ENCODE measurements at regions not wholly inside any gene's neighbourhood (a gene's known extent, or its start where the extent isn't known, plus 50 kb on each side); places are given as distances from the start of the nearest gene placed in this dataset.

GRCh38 chr2:215548714-215549113 is 112.8 kb upstream of the FN1 start:
- Histone ChIP-seq H3K4me3 (replicated peaks; ENCODE audit: insufficient read depth, low read length) (no peak overlapping the region), H3K27ac (replicated peaks) (no peak overlapping the region), H3K27me3 (ENCODE audit: insufficient read depth, poor library complexity, severe bottlenecking) (peaks cover 3% of the 10 kb centered on the region)
- TF ChIP-seq GABPA (IDR thresholded peaks at IDR 0.05; ENCODE audit: low read depth), result no peak
- no peak for TF ChIP-seq REST (IDR thresholded peaks at IDR 0.05; ENCODE audit: insufficient replicate concordance, low read depth)
- no peak for TF ChIP-seq POLR2AphosphoS5 (IDR thresholded peaks at IDR 0.05; ENCODE audit: low read depth)
- TF ChIP-seq CTCF (IDR thresholded peaks at IDR 0.05; ENCODE audit: insufficient read depth, low read length), result no peak
- no peak for TF ChIP-seq SPI1 (IDR thresholded peaks at IDR 0.05; ENCODE audit: borderline replicate concordance, low read depth)
- DNase-seq (ENCODE audit: low read depth in 1 of 2, low spot score in 1 of 2), result no peak

- DNase-seq (ENCODE audit: low read depth in 1 of 2, low spot score in 1 of 2), result no peak
- Histone ChIP-seq H3K4me3 (replicated peaks; ENCODE audit: insufficient read depth, low read length) (no peak overlapping the region), H3K27me3 (ENCODE audit: insufficient read depth, poor library complexity, severe bottlenecking) (no peaks in the 10 kb centered on the region), H3K27ac (replicated peaks) (no peak overlapping the region)
- no peak for TF ChIP-seq GABPA (IDR thresholded peaks at IDR 0.05; ENCODE audit: low read depth)
- TF ChIP-seq SPI1 (IDR thresholded peaks at IDR 0.05; ENCODE audit: borderline replicate concordance, low read depth), result no peak
- TF ChIP-seq REST (IDR thresholded peaks at IDR 0.05; ENCODE audit: insufficient replicate concordance, low read depth), result no peak
- no peak for TF ChIP-seq POLR2AphosphoS5 (IDR thresholded peaks at IDR 0.05; ENCODE audit: low read depth)
- no peak for TF ChIP-seq CTCF (IDR thresholded peaks at IDR 0.05; ENCODE audit: insufficient read depth, low read length)
Observed at GRCh38 chr2:215542690-215543089, 106.8 kb upstream of the FN1 start.

GRCh38 chr2:215540658-215541057 is 104.8 kb upstream of the FN1 start:
- Histone ChIP-seq H3K27me3 (ENCODE audit: insufficient read depth, poor library complexity, severe bottlenecking) (no peaks in the 10 kb centered on the region), H3K4me3 (replicated peaks; ENCODE audit: insufficient read depth, low read length) (no peak overlapping the region), H3K27ac (replicated peaks) (no peak overlapping the region)
- no peak for DNase-seq (ENCODE audit: low read depth in 1 of 2, low spot score in 1 of 2)
- TF ChIP-seq REST (IDR thresholded peaks at IDR 0.05; ENCODE audit: insufficient replicate concordance, low read depth) (no peak), SPI1 (IDR thresholded peaks at IDR 0.05; ENCODE audit: borderline replicate concordance, low read depth) (no peak), POLR2AphosphoS5 (IDR thresholded peaks at IDR 0.05; ENCODE audit: low read depth) (no peak), CTCF (IDR thresholded peaks at IDR 0.05; ENCODE audit: insufficient read depth, low read length) (no peak), GABPA (IDR thresholded peaks at IDR 0.05; ENCODE audit: low read depth) (no peak)

Data from HL-60 (cell line).